ENCODE measurements at regions not wholly inside any gene's neighbourhood (a gene's known extent, or its start where the extent isn't known, plus 50 kb on each side); places are given as distances from the start of the nearest gene placed in this dataset.

DNA sequence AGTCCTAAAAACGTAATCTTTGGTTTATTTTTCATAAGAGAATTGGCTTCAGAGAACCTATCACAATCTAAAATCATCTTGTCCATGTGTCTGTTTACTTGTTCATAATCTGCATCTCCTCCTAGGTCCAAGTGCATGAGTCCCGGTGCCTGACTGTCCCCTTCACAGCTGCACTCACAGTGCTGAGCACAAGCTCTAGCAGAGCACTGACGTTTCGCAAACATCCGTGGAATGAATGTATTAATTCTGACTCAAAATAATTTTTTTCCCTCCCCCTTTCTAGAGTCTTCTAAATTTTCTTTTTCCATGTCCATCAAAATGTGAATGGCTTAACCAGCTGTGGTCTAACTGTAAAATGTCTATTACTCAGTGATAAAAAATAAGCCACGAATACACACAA, 245.5 kb upstream of the TSHZ3 start:
- Histone ChIP-seq H3K4me3 (no peak overlapping the region), H3K4me1 (ENCODE audit: insufficient read depth) (no peaks in the 10 kb centered on the region), H4K20me1 (ENCODE audit: insufficient read depth, poor library complexity, severe bottlenecking) (no peaks in the 10 kb centered on the region), H3K36me3 (replicated peaks; ENCODE audit: insufficient read depth, low read depth) (no peaks in the 10 kb centered on the region), H3K4me2 (no peak overlapping the region), H3K9me2 (replicated peaks; ENCODE audit: insufficient read depth) (no peaks in the 10 kb centered on the region), H2AFZ (no peak overlapping the region), H3K79me2 (no peaks in the 10 kb centered on the region), H3K27me3 (no peaks in the 10 kb centered on the region), H3K9me3 (ENCODE audit: low read depth) (no peaks in the 10 kb centered on the region), H3K27ac (no peak overlapping the region)
- WGBS (ENCODE audit: low lambda C conversion rate, missing lambda C conversion rate): 82% methylated on average over 6 of the region's 6 CpGs
- no peak for DNase-seq (ENCODE audit: low spot score)
- TF ChIP-seq, protein P1, sequence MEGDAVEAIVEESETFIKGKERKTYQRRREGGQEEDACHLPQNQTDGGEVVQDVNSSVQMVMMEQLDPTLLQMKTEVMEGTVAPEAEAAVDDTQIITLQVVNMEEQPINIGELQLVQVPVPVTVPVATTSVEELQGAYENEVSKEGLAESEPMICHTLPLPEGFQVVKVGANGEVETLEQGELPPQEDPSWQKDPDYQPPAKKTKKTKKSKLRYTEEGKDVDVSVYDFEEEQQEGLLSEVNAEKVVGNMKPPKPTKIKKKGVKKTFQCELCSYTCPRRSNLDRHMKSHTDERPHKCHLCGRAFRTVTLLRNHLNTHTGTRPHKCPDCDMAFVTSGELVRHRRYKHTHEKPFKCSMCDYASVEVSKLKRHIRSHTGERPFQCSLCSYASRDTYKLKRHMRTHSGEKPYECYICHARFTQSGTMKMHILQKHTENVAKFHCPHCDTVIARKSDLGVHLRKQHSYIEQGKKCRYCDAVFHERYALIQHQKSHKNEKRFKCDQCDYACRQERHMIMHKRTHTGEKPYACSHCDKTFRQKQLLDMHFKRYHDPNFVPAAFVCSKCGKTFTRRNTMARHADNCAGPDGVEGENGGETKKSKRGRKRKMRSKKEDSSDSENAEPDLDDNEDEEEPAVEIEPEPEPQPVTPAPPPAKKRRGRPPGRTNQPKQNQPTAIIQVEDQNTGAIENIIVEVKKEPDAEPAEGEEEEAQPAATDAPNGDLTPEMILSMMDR (IDR thresholded peaks at IDR 0.05; ENCODE audit: poor library complexity): no peak
- TF ChIP-seq EZH2 (IDR thresholded peaks at IDR 0.05; ENCODE audit: borderline replicate concordance): no peak
- TF ChIP-seq EZH2phosphoT487 (IDR thresholded peaks at IDR 0.05; ENCODE audit: low read depth, severe bottlenecking, unreplicated experiment): no peak

DNA sequence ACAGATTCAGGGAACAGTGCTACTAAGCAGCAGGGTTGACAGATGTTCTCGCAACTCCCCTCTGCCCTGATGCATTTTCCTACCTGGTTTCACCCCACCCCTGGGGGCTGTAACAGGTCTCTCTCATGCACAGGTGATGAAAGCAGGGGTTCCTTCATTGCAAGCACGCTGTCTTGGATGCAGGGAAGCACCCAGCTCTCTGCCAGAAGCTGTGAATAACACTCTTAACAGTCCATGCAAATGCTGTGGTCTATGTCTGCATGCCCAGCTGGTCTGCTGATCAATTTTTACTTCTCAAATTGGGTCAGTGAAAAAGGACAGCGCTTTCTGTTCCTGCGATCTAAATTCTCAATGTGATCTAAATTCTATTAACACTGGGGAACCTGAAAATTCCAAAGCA, 246.3 kb upstream of the TSHZ3 start:
- Histone ChIP-seq H4K20me1 (ENCODE audit: insufficient read depth, poor library complexity, severe bottlenecking) (no peaks in the 10 kb centered on the region), H3K4me2 (no peak overlapping the region), H3K79me2 (no peaks in the 10 kb centered on the region), H3K9me2 (replicated peaks; ENCODE audit: insufficient read depth) (no peaks in the 10 kb centered on the region), H3K4me1 (ENCODE audit: insufficient read depth) (no peaks in the 10 kb centered on the region), H3K9me3 (ENCODE audit: low read depth) (no peaks in the 10 kb centered on the region), H3K4me3 (no peak overlapping the region), H2AFZ (no peak overlapping the region), H3K27me3 (no peaks in the 10 kb centered on the region), H3K27ac (no peak overlapping the region), H3K36me3 (replicated peaks; ENCODE audit: insufficient read depth, low read depth) (no peaks in the 10 kb centered on the region)
- no peak for DNase-seq (ENCODE audit: low spot score)
- TF ChIP-seq EZH2 (IDR thresholded peaks at IDR 0.05; ENCODE audit: borderline replicate concordance): no peak
- no peak for TF ChIP-seq EZH2phosphoT487 (IDR thresholded peaks at IDR 0.05; ENCODE audit: low read depth, severe bottlenecking, unreplicated experiment)
- TF ChIP-seq, protein P1 (IDR thresholded peaks at IDR 0.05; ENCODE audit: poor library complexity): no peak
- WGBS (ENCODE audit: low lambda C conversion rate, missing lambda C conversion rate): 95% methylated on average over 4 of the region's 4 CpGs

DNA sequence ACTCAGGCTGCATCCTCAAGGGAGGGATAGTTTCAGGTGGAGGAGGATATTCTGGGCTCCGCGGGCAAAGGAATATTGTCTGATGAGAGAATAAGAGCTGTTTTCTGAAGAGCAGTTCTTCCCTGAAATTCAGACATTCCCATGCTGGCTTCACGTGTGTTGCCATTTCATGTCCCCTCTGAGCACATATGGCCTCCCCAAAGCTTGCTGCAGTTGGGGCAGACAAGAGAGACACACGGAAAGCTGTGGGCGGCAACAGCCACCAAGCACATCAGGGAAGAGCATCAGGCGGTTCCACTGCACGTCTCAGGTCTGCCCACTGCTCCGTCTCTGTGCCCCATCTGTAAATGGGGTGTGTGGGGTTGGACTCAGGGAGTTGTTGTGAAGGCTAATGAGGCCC, 247.5 kb upstream of the TSHZ3 start:
- Histone ChIP-seq H3K4me2 (no peak overlapping the region), H3K4me1 (ENCODE audit: insufficient read depth) (no peaks in the 10 kb centered on the region), H3K9me3 (ENCODE audit: low read depth) (no peaks in the 10 kb centered on the region), H3K36me3 (replicated peaks; ENCODE audit: insufficient read depth, low read depth) (no peaks in the 10 kb centered on the region), H4K20me1 (ENCODE audit: insufficient read depth, poor library complexity, severe bottlenecking) (no peaks in the 10 kb centered on the region), H2AFZ (no peak overlapping the region), H3K9me2 (replicated peaks; ENCODE audit: insufficient read depth) (no peaks in the 10 kb centered on the region), H3K27me3 (no peaks in the 10 kb centered on the region), H3K4me3 (no peak overlapping the region), H3K79me2 (no peaks in the 10 kb centered on the region), H3K27ac (no peak overlapping the region)
- no peak for TF ChIP-seq EZH2phosphoT487 (IDR thresholded peaks at IDR 0.05; ENCODE audit: low read depth, severe bottlenecking, unreplicated experiment)
- TF ChIP-seq, protein P1 (IDR thresholded peaks at IDR 0.05; ENCODE audit: poor library complexity): no peak
- TF ChIP-seq EZH2 (IDR thresholded peaks at IDR 0.05; ENCODE audit: borderline replicate concordance): no peak
- DNase-seq (ENCODE audit: low spot score): no peak
- WGBS (ENCODE audit: low lambda C conversion rate, missing lambda C conversion rate): 96% methylated on average over 7 of the region's 8 CpGs

DNA sequence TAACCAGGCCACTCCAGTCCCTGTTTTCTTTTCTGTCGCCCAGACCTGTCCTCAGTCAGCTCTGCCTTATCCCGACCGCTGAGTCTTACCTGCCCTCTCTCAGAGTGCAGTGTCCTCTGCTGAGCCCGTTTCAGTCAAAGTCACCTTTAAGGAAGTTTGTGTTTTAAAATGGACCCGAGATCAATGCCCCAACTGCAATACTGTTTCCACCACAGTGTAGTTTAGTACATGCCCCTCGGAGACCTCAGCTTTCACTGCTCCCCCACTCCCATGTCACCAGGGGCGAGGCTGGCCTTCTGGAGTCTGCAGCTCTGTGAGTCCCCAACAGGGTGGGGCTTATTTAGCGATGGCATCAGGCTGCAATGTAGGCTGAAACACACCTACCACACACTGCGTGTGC, 248.4 kb upstream of the TSHZ3 start:
- H3K9me2 ChIP-seq (replicated peaks; ENCODE audit: insufficient read depth): no peaks in the 10 kb centered on the region
- no peak overlapping the region for H3K27ac ChIP-seq
- no peaks in the 10 kb centered on the region for H3K79me2 ChIP-seq
- H3K4me1 ChIP-seq (ENCODE audit: insufficient read depth): no peaks in the 10 kb centered on the region
- no peaks in the 10 kb centered on the region for H3K27me3 ChIP-seq
- no peaks in the 10 kb centered on the region for H4K20me1 ChIP-seq (ENCODE audit: insufficient read depth, poor library complexity, severe bottlenecking)
- no peak overlapping the region for H3K4me2 ChIP-seq
- H3K4me3 ChIP-seq: no peak overlapping the region
- WGBS (ENCODE audit: low lambda C conversion rate, missing lambda C conversion rate): 94% methylated on average over 9 of the region's 9 CpGs
- no peaks in the 10 kb centered on the region for H3K9me3 ChIP-seq (ENCODE audit: low read depth)
- no peaks in the 10 kb centered on the region for H3K36me3 ChIP-seq (replicated peaks; ENCODE audit: insufficient read depth, low read depth)
- TF ChIP-seq EZH2phosphoT487 (IDR thresholded peaks at IDR 0.05; ENCODE audit: low read depth, severe bottlenecking, unreplicated experiment) (no peak), EZH2 (IDR thresholded peaks at IDR 0.05; ENCODE audit: borderline replicate concordance) (no peak)
- TF ChIP-seq, protein P1 (IDR thresholded peaks at IDR 0.05; ENCODE audit: poor library complexity): no peak
- DNase-seq (ENCODE audit: low spot score): no peak
- H2AFZ ChIP-seq: no peak overlapping the region
